ENCODE measurements at regions not wholly inside any gene's neighbourhood (a gene's known extent, or its start where the extent isn't known, plus 50 kb on each side); places are given as distances from the start of the nearest gene placed in this dataset.
"Not testable (repeated sequence)": the region's sequence is repeated elsewhere in the genome, so short reads cannot be mapped to it uniquely, and the experiment has no call there.

GRCh38 chr6:2611092-2611491 lies 139.6 kb downstream of the MYLK4 start:
- DNase-seq: no peak

- DNase-seq: no peak
These were observed 142.2 kb downstream of the MYLK4 start for GRCh38 chr6:2608503-2608902.

- no peak for DNase-seq
These were observed 150.4 kb downstream of the MYLK4 start for GRCh38 chr6:2600363-2600762.

- DNase-seq: no peak
These were observed 150.9 kb downstream of the MYLK4 start for GRCh38 chr6:2599817-2600216.

- no peak for DNase-seq
These were observed 151.9 kb downstream of the MYLK4 start for GRCh38 chr6:2598867-2599266.

- DNase-seq: no peak
These were observed 152.7 kb downstream of the MYLK4 start for GRCh38 chr6:2597991-2598390.

- DNase-seq: not testable (repeated sequence)
These were observed 153.3 kb downstream of the MYLK4 start for GRCh38 chr6:2597457-2597856.

- DNase-seq: no peak
These were observed 154.5 kb downstream of the MYLK4 start for GRCh38 chr6:2596222-2596621.

- DNase-seq: no peak
These were observed 155.9 kb downstream of the MYLK4 start for GRCh38 chr6:2594868-2595267.

GRCh38 chr6:2593167-2593566 lies 157.6 kb downstream of the MYLK4 start:
- DNase-seq: no peak

- DNase-seq: no peak
These were observed 161.5 kb downstream of the MYLK4 start for GRCh38 chr6:2589171-2589661.

GRCh38 chr6:2583459-2583858 lies 167.3 kb downstream of the MYLK4 start:
- no peak for DNase-seq

- DNase-seq: no peak
These were observed 168.5 kb downstream of the MYLK4 start for GRCh38 chr6:2582268-2582667.

GRCh38 chr6:2581611-2582010 lies 169.1 kb downstream of the MYLK4 start:
- no peak for DNase-seq

GRCh38 chr6:2581011-2581410 lies 169.7 kb downstream of the MYLK4 start:
- no peak for DNase-seq

GRCh38 chr6:2579804-2580570 lies 170.7 kb downstream of the MYLK4 start:
- no peak for DNase-seq

- no peak for DNase-seq
These were observed 171.4 kb downstream of the MYLK4 start for GRCh38 chr6:2579241-2579761.

GRCh38 chr6:2578767-2579166 lies 172.0 kb downstream of the MYLK4 start:
- DNase-seq: no peak

GRCh38 chr6:2576499-2576898 lies 174.2 kb downstream of the MYLK4 start:
- DNase-seq: no peak

- no peak for DNase-seq
These were observed 175.5 kb downstream of the MYLK4 start for GRCh38 chr6:2575236-2575635.

GRCh38 chr6:2569420-2569819 lies 181.3 kb downstream of the MYLK4 start:
- DNase-seq: not testable (repeated sequence)

- DNase-seq: no peak
These were observed 184.7 kb downstream of the MYLK4 start for GRCh38 chr6:2566048-2566447.

GRCh38 chr6:2565499-2565898 lies 185.2 kb downstream of the MYLK4 start:
- no peak for DNase-seq

- DNase-seq: no peak
These were observed 187.1 kb downstream of the MYLK4 start for GRCh38 chr6:2563635-2564034.

All from hindlimb muscle (tissue), 1 donor.